HG03159 (cell line): ENCODE measurements at regions not wholly inside any gene's neighbourhood (a gene's known extent, or its start where the extent isn't known, plus 50 kb on each side); places are given as distances from the start of the nearest gene placed in this dataset.
"Not testable (repeated sequence)": the region's sequence is repeated elsewhere in the genome, so short reads cannot be mapped to it uniquely, and the experiment has no call there.

Source experiments
- ATAC-seq: cut with Tn5 transposase; IDR thresholded peaks from one replicate; pipeline ENCODE4 v1.9.1; 2021; ENCODE audit warnings: mild to moderate bottlenecking, moderate library complexity; ENCODE audit not compliant: unreplicated experiment

DNA sequence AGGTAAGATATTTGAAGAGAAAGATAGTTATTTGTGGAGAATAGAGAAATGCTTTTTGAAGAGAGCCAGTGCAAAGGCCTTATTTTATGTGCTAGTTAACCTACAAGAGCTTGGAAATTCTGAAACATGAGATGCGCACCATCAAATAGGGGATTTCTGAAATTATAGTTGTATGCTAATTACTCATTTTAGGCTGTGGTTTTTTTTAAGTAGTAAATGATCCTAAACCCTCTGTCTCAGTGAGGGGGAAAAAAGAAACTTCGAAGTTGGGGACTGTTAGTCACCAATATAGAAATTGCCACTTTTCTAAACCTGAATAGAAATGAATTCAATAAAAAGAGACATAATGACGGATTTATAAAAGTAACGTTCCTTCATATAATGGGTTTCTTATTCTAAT is 119.3 kb upstream of the MDFIC start:
- ATAC-seq = no peak

DNA sequence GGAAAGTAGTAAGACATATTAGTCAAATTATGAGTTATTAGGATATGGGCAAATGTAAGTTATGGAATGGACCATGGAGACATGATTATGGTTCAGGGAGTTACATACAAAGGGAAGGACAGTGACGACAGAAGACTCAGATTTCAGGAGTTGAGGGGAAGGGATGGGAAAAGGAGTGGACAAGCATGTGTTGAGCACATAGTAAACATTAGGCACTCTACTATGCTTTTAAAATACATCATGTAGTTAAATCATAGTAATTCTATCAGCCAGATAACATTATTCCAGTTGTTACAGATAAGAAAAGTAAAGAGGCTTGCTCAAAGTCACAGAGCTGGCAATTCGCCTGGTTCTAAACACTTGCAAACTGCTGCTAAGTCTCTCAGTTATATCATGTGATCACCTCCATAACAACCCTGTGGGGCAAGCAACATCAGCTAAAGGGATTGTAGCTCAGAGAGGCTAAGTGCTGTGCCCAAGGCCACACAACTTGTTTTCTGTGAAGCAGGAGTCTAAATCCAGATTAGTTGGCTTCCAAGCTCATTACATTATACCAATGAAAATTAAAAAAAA is 115.2 kb upstream of the MDFIC start:
- no peak for ATAC-seq

DNA sequence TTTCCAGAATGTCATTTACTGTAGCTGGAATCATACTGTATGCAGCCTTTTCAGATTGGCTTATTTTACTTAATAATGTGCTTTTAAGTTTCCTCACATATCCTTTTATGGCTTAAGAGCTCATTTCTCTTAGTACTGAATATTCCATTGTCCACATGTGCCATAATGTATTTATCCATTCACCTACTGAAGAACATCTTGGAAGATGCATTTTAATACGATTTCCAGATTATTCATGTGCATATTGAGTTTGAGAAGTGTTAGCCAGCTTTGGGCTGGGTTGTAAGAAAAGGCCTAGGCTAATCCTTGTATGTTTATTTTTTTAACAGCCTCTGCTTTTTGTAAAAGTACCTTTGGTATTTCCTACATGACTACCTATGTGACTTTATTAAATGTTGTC is 109.3 kb upstream of the MDFIC start:
- no peak for ATAC-seq

DNA sequence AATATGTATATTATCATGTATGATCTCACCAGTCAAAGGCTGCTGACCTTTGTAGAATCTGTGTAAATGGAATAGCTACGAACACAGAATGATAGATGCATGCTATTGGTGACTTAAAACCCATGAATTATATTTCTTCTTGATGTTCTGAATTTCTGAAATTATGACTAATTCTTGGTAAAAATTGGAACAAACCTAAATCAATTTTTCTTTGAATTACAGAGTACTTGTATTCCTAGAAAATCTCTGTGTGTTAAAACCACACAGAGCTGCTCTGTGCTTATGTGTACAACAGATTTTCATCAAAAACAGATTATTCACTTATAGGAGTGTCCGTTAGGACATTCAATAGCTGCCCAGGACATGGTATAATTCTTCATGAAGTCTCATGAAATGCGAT is 108.3 kb upstream of the MDFIC start:
- ATAC-seq = no peak

DNA sequence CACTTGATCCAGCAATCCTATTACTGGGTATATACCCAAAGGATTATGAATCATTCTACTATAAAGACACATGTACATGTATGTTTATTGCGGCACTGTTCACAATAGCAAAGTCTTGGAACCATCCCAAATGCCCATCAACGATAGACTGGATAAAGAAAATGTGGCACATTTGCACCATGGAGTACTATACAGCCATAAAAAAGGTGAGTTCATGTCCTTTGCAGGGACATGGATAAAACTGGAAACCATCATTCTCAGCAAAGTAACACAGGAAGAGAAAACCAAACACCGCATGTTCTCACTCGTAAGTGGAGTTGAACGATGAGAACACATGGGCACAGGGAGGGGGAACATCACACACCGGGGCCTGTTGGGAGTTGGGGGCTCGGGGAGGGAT is 104.9 kb upstream of the MDFIC start:
- not testable (repeated sequence) for ATAC-seq

DNA sequence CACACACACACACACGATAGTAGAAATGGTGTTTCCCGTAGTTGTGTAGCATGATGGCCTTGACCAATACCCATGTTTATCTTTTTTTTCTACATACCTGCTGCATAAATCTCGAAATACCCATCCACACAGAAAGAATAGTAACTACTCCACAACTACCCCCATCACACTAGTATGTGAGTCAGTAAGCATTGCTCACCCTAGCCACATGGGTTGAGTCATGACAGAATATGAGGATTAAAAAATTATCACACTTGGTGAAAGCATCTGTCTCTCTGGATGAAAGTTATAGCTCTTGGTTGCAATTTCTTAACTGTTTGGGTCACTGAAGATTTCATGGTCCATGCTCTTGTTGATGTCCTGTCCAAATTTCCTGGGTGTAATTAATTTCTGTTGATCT is 103.4 kb upstream of the MDFIC start:
- ATAC-seq = no peak

DNA sequence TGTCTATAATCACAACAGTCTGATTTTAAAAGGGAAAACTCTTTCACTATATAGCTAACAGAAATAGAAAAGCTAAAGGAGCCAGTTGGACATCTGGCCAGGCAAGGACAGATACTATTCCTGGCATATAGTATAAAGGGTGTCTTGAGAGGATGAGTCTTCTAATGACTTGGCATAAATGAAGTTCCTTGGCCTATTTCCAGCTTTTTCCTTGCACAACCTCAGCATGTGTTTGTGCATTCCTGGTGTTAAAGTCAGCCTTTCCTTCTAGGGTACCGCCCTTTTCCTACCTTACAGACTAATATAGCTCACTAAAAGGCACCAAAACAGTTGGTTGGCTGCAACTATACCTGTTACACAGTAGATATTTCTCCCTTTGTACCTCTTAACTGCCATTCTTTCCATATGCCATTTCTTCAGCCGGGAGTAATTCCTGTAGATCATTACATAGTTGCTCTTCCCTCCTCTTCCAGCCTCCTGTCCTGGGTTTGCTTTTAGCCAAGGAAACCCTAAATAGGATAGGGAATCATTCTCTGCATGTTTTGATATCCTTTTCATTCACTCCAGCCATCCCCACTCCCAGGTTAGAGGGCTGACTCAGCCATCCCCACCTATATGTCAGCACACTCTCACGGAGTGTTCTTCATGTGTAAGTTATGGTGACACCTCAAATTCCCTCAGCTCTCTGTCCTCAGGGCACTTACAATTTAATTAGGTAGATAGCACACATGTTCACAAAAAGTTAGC is 102.1 kb upstream of the MDFIC start:
- ATAC-seq = no peak

DNA sequence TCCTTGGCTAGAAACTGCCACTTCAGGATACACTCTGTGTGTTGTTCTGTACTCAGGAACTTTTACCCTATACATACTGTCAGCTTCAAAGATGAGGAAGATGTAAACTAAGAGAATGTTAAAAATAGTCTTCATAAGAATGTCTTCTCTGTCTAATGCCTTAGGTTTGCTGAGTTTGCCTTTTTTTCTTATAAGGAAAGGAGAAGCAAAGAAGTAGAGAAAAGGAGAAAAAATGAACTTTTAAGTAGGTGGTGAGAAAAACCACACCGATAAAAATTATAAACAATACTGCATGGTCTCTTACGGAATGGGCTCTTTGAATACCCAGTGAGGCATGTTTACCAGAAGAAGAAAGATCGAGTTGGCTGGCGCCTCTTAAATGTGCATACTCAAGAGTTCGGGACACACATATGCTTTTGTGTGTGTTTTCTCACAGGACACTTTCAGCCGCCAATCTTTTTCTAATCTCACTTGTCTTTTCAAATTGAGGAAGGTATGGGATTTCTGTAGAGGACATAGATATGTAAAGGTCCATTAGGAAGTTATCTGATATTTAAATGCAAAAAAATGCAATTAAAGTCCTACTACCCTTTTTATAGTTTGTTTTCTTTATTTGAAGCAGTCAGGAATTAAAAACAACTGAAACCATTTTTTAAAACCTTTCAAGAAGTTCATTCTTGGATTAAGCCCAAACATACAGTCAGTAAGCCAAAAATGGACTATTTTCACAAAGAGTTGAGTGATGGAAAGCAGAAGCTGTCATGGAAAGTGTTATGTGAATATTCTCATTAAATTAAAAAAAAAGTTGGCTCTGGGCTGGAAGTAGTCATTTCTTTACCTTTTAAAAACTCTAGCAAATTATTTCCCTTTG is 100.6 kb upstream of the MDFIC start:
- ATAC-seq = no peak

DNA sequence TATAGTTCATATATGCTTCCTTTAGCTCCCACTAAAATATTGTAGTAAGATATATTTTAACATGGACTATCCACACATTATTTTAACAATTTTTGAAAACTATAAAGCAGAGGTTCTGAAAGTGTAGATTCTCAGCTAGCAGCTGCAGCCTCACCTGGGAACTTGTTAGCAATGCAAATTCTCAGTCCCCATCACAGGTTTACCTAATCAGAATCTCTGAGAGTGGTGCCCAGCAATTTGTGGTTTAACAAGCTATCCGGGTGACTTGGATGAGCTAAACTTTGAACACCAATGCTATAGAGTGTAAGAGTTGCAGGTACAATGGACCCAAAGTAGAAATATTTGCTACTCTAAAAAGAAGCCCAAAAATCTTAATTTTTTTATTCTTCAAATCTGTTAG is 99.8 kb upstream of the MDFIC start:
- no peak for ATAC-seq

DNA sequence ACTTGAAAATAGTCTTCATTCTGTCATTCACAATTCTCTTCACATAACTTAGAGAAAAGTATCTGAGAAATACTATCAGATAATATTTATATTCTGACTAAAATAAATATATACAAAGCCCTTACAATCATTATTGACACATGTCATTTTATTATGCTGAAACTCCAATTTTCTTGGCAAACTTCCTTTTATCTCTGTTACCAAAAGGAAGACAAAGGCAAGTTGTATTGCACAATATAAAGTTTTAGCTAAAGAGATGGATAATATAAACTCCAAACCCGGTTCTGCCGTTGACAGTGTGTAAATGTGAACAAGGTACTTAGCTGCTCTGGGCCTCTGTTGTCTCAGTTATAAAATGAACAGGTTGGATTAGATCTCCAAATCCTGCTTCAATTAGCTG is 99.0 kb upstream of the MDFIC start:
- ATAC-seq = no peak

DNA sequence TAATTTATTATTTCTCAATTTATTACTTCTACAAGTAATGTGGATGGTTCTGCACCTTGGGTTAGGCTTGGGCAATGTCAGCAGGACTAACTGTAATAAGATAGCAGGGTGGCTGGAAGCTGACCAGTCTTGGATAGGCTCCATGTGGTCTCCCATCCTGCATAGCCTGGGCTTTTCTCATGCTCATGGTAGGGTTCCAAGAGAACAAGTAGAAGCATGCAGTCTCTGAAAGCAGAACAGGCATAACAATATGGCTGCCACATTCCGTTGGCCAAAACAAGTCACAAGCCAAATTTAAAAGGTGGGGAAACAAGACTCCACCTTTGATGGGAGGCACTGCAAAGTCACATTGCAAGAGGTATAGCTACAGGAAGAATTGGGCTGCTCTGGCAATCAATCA is 98.6 kb upstream of the MDFIC start:
- ATAC-seq = no peak

DNA sequence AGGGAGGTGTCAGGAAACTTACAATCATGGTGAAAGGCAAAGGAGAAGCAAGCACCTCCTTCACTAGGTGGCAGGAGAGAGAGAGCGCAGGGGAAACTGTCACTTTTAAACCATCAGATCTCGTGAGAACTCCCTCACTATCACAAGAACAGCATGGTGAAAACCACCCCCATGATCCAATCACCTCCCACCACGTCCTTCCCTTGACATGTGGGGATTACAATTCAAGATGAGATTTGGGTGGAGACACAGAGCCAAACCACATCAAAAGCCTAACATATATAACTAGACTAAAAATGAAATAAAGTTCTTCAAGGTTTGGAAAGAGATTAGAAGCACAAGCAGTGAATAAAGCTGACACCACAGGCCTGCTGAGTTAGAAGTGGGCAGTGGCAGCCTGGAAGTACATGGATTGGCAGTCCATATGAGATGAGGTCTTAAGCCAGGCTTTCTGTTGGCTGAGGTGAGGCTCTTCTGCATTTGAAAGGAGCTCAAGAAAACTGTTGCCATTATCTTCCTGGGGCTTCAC is 96.4 kb upstream of the MDFIC start:
- ATAC-seq = no peak

DNA sequence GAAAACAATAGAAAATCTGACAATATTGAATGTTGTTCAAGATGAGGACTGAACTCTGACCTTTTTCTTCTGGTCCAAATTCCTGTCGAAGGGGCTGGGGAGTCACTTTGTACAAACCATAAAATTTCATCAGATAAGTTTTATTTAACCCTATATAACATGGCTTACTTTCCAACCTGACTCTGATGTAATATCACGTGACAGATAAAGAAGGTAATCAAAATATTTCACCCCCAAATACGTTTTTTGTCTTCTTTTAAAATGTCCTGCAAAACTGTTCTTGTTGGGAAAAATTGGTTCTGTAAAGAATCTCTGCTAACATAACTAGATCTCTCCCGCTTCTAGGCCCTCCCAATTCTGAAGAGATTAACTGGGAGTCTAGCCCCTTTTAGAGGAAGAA is 90.9 kb upstream of the MDFIC start:
- ATAC-seq = no peak

DNA sequence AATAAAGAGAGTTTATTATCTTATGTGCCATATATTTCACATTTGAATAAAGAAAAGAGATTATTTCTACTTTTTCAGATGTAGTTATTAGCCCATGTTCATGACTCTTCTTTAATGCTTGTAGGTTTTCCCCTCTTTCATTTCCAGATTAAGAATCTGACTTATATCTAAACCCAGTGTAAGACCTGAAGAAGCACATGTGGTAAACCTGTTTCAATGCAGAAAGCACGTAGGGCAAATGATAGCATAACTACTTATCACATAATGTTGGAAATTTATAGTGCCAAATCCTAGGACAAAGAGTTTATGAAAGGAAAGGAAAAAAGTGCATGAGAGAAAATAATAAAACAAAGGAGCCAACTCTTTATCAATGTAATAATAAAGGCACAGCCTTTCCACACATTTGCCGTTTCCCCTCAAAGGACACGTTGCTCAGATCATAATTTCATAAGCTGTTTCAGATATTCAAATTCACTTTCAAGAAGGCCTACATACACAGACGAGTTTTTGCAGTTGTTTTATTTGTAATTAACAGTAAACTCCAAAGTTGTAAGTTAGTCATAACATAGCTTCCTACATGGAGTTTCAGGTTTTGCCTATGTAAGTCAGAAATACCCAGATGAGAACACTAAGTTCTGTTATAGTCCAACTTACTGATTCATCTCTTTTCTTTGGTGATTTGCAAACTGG is 88.8 kb upstream of the MDFIC start:
- ATAC-seq = peak; percentile 91

DNA sequence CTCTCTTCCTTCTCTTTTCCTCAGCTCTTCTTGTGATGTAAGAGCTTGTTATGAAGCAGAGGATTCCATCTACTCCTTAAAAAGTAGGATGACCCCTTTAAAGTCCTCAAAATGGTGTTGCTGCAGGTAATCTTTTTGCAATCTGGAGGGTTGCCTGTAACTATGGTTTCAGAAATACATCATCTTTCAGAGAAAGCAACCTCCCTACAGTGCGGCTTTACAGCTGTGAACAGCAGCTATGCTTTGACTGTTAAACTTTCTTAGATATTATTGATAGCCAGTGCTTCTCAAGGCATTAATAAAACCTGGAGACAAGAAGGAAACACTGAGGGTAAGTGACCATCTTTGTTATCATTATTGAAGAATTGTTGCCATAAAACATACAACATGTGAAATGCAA is 86.6 kb upstream of the MDFIC start:
- no peak for ATAC-seq

DNA sequence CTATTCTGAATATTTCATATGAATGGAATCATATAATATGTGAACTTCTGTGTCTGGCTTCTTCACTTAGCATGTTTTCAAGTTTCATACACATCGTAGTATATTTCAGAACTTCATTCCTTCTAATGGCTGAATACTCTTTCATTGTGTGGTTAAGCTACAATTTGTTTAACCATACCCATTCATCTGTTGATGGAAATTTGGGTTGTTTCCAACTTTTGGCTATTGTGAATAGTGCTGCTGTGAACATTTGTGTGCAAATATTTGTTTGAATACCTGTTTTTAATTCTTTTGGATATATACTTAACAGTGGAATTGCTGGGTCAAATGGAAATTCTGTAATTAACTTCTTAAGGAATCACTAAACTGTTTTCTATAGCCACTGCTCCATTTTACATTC is 86.0 kb upstream of the MDFIC start:
- no peak for ATAC-seq

DNA sequence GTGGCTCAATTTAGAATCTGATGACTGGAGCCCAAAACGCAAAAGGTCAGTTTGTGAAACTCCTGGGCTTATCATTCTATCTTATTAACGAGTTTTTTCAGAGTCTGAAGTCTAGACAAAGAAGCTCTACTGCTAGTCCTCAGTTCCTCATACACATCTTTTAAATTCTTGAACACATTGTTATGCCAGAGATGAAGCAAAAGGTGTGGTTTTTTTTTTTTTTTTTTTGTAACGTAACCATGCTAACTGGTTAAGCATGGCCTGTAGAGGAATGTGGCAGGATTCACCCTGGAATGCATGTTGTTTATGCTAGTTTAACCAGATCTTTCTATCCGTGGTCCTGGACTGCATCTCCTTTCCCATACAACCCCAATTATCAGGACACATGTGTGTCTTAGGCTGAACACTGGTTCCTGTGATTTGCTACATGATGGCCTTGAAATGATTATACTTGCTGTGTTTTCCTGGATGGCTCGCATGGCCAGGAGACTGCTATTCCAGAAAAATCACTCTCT is 79.3 kb upstream of the MDFIC start:
- ATAC-seq = no peak

DNA sequence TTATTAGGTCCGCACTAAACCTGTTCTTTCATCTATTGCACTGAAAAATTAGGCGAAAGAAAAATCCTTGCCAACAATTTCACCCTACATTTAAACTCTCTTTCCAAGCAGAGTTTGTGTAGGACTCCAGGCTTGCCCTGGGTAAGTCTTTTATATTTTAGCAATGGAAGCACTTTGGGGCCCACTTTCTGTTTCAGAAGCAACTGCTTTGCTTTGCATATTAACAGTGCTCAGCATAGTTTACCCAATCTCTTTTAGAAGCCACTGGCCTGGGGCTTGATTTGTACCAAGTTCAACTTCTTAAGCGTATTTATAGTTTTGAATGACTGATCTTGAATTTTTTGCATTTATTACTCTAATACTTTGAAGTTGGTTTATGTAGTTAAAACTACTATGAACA is 78.8 kb upstream of the MDFIC start:
- peak; percentile 68 for ATAC-seq

DNA sequence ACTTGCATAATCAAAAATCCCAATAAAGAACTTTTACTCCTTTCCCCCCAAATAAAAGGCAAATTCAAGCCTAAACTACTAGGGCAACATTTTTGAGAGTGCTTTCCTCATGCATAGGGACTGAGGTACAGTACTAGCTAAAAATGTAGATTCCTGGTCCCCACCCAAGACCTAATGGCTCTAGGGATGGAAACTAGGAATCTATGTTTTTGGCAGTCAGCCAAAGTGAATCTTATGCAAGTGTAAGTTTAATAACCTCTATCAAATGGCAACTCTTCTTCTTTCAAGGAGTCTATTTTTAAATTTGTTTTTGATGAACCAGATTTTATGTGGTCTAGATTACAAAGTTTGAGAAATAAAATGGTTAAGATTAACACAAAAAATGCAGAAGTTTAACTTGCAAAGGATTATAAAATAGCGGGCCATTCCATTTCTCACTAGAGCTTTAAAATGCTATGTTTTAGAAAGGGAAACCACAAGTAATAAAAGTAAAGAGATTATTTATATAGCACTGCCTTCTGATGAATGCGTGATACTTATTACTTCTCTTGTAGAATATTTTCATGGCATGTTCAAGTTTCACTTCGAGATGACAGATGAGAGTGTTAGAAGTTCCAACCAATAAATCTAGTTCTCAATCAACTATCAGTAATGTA is 70.4 kb upstream of the MDFIC start:
- no peak for ATAC-seq

DNA sequence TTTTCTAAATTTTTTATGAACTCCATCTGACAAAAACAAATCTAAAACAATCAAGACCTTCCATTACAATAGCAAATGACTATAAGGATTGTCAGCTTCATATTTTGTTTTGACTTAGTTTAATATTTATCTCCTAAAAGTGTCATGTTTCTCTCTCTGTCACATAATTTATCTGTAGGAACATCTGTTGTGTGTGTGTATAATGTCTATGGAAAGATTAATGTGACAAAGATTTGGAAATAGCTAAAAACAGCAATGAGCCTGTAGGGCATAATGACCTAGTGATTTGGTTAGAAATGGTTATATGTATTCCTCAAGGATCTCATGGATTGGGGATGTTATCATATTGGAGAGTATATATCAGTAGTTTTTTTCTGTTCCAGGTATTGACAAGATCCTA is 69.6 kb upstream of the MDFIC start:
- ATAC-seq = no peak

DNA sequence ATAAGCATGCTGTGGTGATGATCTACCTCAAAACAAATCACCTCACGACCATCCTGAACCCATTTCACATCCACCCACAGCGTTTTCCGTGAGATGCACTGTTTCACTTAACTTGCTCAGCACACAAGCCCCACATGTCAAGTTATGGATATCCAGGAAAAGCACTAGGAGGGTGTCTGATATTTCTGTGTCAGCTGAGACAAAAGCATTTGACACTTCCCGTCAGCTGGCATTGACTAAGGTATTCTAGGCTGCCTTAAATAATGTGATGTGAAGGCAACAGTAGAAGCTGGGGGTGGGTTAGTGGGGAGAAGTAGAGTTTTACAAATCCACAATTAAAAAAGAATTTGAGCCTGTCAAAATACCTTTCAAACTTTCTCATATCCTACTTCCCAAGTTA is 68.7 kb upstream of the MDFIC start:
- no peak for ATAC-seq
